SK-N-MC (cell line): ENCODE measurements at regions not wholly inside any gene's neighbourhood (a gene's known extent, or its start where the extent isn't known, plus 50 kb on each side); places are given as distances from the start of the nearest gene placed in this dataset.

Source experiments
- EZH2 ChIP-seq: fragments of 200-600 bp; sonication (generic); IDR thresholded peaks from one replicate; pipeline ENCODE4 v1.6.1; 2017; ENCODE audit warnings: antibody characterized with exemption
- POLR2AphosphoS5 ChIP-seq: IDR thresholded peaks from 2 replicates; pipeline ENCODE4 v1.6.1; 2012; ENCODE audit warnings: mild to moderate bottlenecking, low read depth, low read length, borderline replicate concordance

DNA sequence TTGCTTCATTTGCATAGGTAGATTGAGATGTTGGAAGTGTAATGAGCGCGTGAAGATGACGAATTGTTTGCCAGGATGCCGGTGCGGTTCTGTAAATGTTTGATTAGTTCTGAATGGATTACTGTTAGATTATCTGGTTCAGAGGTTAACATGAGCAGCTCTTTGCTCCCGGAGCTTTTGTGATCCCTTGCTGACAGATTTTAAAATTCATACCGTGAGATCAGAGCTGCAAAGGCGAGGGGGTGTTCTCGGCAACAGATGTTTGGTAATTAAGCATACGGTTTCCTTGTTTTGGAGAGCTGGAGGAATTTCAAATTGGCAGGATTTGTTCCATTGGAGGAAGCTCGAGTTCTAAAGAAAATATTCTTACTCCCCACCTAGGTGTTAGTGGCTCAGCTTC, 237.8 kb upstream of the GPR26 start:
- TF ChIP-seq EZH2 (no peak), POLR2AphosphoS5 (no peak)
